Activated T-cell treated with anti-CD3 and anti-CD28 coated beads for 48 hours (primary cell): ENCODE measurements at regions not wholly inside any gene's neighbourhood (a gene's known extent, or its start where the extent isn't known, plus 50 kb on each side); places are given as distances from the start of the nearest gene placed in this dataset.
"Not testable (repeated sequence)": the region's sequence is repeated elsewhere in the genome, so short reads cannot be mapped to it uniquely, and the experiment has no call there.

Experiments used
- DNase-seq: peaks from one replicate; pipeline ENCODE4 v3.0.0-alpha.2; 2020; ENCODE audit warnings: low read depth

GRCh38 chr4:27638163-27638915, 777.7 kb downstream of the STIM2 start:
- DNase-seq: no peak

GRCh38 chr4:27643101-27643500, 782.5 kb downstream of the STIM2 start:
- DNase-seq: no peak

GRCh38 chr4:27648416-27648815, 787.8 kb downstream of the STIM2 start:
- DNase-seq: no peak

GRCh38 chr4:27662426-27662825, 801.8 kb downstream of the STIM2 start:
- DNase-seq: no peak

- no peak for DNase-seq
Observed at GRCh38 chr4:27666943-27667342, 806.3 kb downstream of the STIM2 start.

- no peak for DNase-seq
Observed at GRCh38 chr4:27668001-27668400, 807.4 kb downstream of the STIM2 start.

- DNase-seq: no peak
Observed at GRCh38 chr4:27678027-27678426, 817.4 kb downstream of the STIM2 start.

- DNase-seq: no peak
Observed at GRCh38 chr4:27684610-27685011, 824.0 kb downstream of the STIM2 start.

- no peak for DNase-seq
Observed at GRCh38 chr4:27685091-27685490, 824.5 kb downstream of the STIM2 start.

- DNase-seq: no peak
Observed at GRCh38 chr4:27685947-27686346, 825.3 kb downstream of the STIM2 start.

- DNase-seq: no peak
Observed at GRCh38 chr4:27692158-27692557, 831.5 kb downstream of the STIM2 start.

- no peak for DNase-seq
Observed at GRCh38 chr4:27692868-27693634, 832.4 kb downstream of the STIM2 start.

GRCh38 chr4:27696257-27696656, 835.6 kb downstream of the STIM2 start:
- not testable (repeated sequence) for DNase-seq

GRCh38 chr4:27701606-27702005, 841.0 kb downstream of the STIM2 start:
- DNase-seq: no peak

GRCh38 chr4:27702730-27703431, 842.2 kb downstream of the STIM2 start:
- no peak for DNase-seq

- no peak for DNase-seq
Observed at GRCh38 chr4:27703771-27704170, 843.1 kb downstream of the STIM2 start.

GRCh38 chr4:27711041-27711440, 850.4 kb downstream of the STIM2 start:
- DNase-seq: no peak

- DNase-seq: no peak
Observed at GRCh38 chr4:27714073-27714472, 853.4 kb downstream of the STIM2 start.

- no peak for DNase-seq
Observed at GRCh38 chr4:27716693-27717430, 856.2 kb downstream of the STIM2 start.

- DNase-seq: no peak
Observed at GRCh38 chr4:27717431-27717755, 856.8 kb downstream of the STIM2 start.

- DNase-seq: no peak
Observed at GRCh38 chr4:27720010-27720766, 859.5 kb downstream of the STIM2 start.

GRCh38 chr4:27721193-27721592, 860.6 kb downstream of the STIM2 start:
- DNase-seq: no peak
